Muscle layer of duodenum (tissue), 2 donors: ENCODE measurements at regions not wholly inside any gene's neighbourhood (a gene's known extent, or its start where the extent isn't known, plus 50 kb on each side); places are given as distances from the start of the nearest gene placed in this dataset.

Experiments used
- H3K27ac ChIP-seq: one replicate; pipeline ENCODE4 v1.7.0; 2013; ENCODE audit warnings: mild to moderate bottlenecking, low read length
- H3K27me3 ChIP-seq: one replicate; pipeline ENCODE4 v1.7.0; 2013; ENCODE audit warnings: low read depth, mild to moderate bottlenecking, control low read depth, low read length
- H3K36me3 ChIP-seq, 2 donors: one replicate each; pipeline ENCODE4 v1.7.0; 2013; ENCODE audit warnings: low read length in 2 of 2, control low read depth in 1 of 2, mild to moderate bottlenecking in 1 of 2; ENCODE audit not compliant: insufficient read depth in 2 of 2, control insufficient read depth in 1 of 2
- H3K4me1 ChIP-seq, 2 donors: one replicate each; pipeline ENCODE4 v1.7.0; 2013; ENCODE audit warnings: low read length in 2 of 2, mild to moderate bottlenecking in 2 of 2, control low read depth in 1 of 2, moderate library complexity in 1 of 2; ENCODE audit not compliant: insufficient read depth in 2 of 2, control insufficient read depth in 1 of 2
- H3K4me3 ChIP-seq, 2 donors: one replicate each; pipeline ENCODE4 v1.7.0; 2013; ENCODE audit warnings: low read length in 2 of 2, low read depth in 1 of 2, mild to moderate bottlenecking in 1 of 2
- H3K9me3 ChIP-seq, 2 donors: one replicate each; pipeline ENCODE4 v1.7.0; 2013; ENCODE audit warnings: low read length in 2 of 2, control low read depth in 1 of 2, mild to moderate bottlenecking in 1 of 2; ENCODE audit not compliant: control insufficient read depth in 1 of 2
- donor health status: healthy.

DNA sequence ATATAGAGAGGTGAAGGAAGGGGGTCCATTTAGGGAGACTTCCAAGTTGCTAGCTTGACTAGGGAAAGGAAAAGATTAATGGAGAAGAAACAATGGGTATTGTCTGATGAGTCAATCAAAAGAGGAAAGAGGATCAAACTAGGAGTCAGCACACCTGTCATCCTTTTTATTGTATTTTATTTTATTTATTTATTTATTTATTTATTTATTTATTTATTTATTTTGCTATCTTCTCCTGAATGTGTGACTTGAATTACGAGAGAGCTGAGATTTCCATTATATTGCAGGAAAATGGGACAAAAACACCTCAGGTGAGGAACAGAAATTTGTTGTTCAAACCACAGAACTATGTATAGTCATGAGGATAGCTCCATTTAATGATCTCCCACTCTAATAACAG lies 58.9 kb downstream of the NUDT11 start:
- H3K36me3 ChIP-seq: no peaks in the 10 kb centered on the region

DNA sequence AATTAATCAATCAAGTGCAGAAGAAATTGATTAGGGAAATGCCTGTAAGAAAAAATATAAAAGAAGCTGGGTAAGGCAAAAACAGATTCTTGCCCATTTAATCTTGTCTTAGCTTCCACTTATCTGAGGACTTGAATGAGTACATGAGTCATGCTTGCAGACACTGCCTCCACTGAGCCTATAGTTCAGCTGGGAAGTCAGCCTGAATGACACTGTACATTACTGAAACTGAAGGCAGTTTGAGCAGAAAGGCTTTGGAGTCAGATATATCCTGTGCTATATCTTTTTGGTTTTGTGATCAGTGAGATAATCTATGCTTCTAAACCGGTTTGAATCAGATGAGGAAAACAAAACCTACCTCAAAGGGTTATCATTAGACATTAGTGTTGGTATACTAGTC lies 61.3 kb downstream of the NUDT11 start:
- Histone ChIP-seq H3K4me3 (no peak overlapping the region), H3K9me3 (no peaks in the 10 kb centered on the region), H3K36me3 (no peaks in the 10 kb centered on the region), H3K4me1 (no peaks in the 10 kb centered on the region), H3K27me3 (no peaks in the 10 kb centered on the region), H3K27ac (no peak overlapping the region)

More for the DNA sequence above, 58.9 kb downstream of the NUDT11 start:
- Histone ChIP-seq H3K9me3 (no peaks in the 10 kb centered on the region), H3K4me3 (no peak overlapping the region), H3K4me1 (no peaks in the 10 kb centered on the region), H3K27ac (no peak overlapping the region), H3K27me3 (no peaks in the 10 kb centered on the region)

DNA sequence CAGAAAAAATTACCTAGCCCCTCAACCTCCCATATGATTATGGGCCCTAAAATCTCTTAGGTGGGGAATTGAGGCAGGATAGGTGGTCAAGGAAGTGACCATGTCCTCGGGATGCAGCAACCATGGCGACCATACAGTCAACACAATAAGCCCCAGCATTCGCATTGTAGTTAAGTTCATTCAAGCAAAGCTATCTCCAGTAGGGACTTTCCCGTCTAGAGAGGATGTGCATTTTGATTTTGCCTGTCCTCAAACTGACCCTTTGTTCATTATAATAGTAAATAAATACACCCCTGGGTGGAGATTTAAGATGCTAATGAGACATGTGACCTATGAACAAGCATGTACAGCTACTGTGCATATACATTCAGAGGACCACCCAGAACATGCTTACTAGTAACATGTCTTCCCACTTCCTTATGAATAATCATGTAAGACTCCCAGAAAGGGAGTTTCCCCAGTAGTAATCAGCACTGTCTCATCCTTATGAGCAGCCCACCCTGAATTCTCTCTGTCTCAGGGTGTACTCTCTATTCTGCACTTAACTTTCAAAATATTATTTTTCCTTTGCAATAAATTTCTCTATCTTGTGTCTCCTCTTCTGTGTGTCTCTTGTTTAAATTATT lies 74.3 kb downstream of the NUDT11 start:
- no peaks in the 10 kb centered on the region for H3K36me3 ChIP-seq
- H3K27me3 ChIP-seq: no peaks in the 10 kb centered on the region
- H3K9me3 ChIP-seq: no peaks in the 10 kb centered on the region
- no peak overlapping the region for H3K27ac ChIP-seq
- H3K4me3 ChIP-seq: no peak overlapping the region
- no peaks in the 10 kb centered on the region for H3K4me1 ChIP-seq

DNA sequence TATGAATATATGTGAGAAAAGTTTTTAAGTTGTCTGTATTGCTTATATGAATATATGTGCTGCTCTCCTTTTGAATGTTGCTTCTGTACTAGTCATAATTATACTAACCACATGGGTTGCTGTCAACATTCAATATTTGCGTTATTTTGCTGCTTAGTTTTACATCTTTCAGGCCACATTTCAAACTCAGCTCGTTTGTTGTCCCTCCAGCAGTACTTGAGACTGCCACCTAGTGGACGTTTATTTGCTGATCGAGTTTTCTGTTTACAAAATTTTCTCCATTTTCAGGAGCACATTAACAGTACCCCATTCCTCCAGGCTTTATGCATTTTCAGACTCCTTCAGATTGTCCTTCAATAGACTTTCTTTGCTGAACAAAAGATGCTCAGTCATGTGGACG lies 75.8 kb downstream of the NUDT11 start:
- Histone ChIP-seq H3K4me1 (no peaks in the 10 kb centered on the region), H3K4me3 (no peak overlapping the region), H3K27me3 (no peaks in the 10 kb centered on the region), H3K27ac (no peak overlapping the region), H3K36me3 (no peaks in the 10 kb centered on the region), H3K9me3 (no peaks in the 10 kb centered on the region)

DNA sequence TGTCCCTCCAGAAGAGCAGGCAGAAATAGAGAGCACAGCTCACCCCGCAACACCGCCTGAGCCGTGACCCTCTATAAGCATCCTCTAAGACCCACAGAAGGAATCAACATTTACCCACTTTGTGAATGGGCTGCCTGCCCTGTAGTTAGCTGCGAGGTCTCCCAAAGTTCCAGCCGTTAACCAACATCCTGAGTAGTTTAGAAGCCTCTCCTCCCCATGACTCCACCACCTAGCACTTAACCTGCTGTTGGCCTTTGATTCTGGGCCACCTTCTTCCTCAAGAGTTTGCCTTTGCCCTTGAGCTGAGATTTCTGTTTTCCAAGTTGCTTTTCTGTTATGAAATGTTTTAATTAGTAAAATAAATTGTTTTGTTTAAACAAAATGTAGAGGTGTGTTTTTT lies 75.8 kb downstream of the NUDT10 start:
- Histone ChIP-seq H3K27me3 (no peaks in the 10 kb centered on the region), H3K9me3 (no peaks in the 10 kb centered on the region), H3K4me1 (no peaks in the 10 kb centered on the region), H3K36me3 (no peaks in the 10 kb centered on the region), H3K4me3 (no peak overlapping the region), H3K27ac (no peak overlapping the region)

DNA sequence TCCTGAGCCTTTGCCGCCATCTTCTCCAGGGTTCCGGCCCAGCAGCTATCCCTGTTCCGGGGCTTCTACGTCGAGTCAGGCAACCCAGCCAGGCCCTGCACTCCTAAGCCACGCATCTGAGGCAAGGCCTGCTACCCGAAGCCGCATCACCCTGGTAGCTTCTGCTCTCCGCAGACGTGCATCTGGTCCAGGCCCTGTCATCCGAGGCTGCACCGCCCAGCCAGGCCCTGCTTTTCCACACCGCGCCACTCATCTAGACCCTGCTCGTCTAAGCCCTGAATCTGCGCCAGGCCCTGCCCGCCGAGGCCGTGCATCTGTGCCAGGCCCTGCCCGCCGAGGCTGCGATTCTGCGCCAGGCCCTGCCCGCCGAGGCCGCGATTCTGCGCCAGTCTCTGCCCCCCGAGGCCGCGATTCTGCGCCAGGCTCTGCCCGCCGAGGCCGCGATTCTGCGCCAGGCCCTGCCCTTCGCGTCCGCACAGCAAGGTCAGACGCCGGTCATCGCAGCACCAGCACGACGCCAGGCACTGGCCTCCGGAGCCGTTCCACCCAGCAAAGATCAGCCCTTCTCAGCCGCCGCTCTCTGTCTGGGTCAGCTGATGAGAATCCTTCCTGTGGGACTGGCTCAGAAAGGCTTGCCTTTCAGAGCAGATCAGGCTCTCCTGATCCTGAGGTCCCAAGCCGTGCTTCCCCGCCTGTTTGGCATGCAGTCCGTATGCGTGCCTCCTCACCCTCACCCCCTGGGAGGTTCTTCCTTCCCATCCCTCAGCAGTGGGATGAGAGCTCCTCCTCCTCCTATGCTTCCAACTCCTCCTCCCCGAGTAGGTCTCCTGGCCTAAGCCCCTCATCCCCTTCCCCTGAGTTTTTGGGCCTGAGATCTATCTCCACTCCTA lies 75.1 kb downstream of the NUDT10 start:
- Histone ChIP-seq H3K4me1 (no peaks in the 10 kb centered on the region), H3K27ac (no peak overlapping the region), H3K9me3 (no peaks in the 10 kb centered on the region), H3K4me3 (no peak overlapping the region), H3K36me3 (no peaks in the 10 kb centered on the region), H3K27me3 (no peaks in the 10 kb centered on the region)

DNA sequence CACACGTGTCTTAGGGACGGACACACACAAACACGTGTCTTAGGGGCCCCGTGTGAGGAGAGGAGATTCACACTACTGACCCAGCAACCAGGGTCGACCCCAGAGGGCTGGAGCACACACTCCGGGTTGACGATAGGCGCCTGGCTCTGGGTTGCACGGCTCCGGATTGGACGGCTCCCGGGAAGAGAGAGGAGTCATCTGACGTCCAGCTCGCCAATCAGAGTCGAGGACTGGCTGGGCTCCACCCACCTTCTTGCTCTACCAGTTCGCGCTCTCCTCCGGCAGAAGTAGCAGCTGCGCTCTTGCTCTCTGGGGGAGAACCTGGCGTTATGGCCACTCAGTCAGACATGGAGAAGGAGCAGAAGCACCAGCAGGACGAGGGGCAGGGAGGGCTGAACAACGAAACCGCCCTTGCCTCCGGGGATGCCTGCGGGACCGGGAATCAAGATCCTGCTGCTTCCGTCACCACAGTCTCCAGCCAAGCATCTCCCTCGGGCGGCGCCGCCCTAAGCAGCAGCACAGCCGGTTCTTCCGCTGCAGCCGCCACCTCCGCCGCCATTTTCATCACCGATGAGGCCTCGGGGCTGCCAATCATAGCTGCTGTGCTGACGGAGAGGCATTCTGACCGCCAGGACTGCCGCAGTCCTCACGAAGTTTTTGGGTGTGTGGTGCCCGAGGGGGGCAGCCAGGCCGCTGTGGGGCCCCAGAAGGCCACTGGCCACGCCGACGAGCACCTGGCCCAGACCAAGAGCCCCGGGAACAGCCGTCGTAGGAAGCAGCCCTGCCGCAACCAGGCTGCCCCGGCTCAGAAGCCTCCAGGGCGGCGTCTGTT lies 74.3 kb downstream of the NUDT10 start:
- Histone ChIP-seq H3K36me3 (no peaks in the 10 kb centered on the region), H3K4me3 (no peak overlapping the region), H3K4me1 (no peaks in the 10 kb centered on the region), H3K27ac (no peak overlapping the region), H3K9me3 (no peaks in the 10 kb centered on the region), H3K27me3 (no peaks in the 10 kb centered on the region)

DNA sequence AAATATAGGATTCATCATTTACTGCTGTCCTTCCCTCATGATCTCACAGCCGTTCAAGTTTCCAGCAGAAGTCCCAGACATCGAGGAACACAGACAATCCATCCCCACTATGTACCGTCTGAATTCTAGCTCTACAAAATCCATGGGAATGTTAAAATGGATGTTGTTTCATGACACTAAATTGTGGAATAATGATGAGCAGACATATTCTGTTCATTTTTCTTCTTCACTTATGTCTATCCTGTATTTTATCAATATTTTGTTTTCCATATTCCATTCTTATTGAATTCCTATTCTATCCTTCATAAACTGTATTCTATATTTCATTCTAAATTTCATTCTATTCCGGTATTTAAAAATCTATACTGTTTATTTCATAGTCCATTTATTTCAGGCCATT lies 71.8 kb downstream of the NUDT10 start:
- H3K27ac ChIP-seq: no peak overlapping the region
- no peaks in the 10 kb centered on the region for H3K4me1 ChIP-seq
- no peak overlapping the region for H3K4me3 ChIP-seq
- no peaks in the 10 kb centered on the region for H3K9me3 ChIP-seq
- no peaks in the 10 kb centered on the region for H3K36me3 ChIP-seq
- no peaks in the 10 kb centered on the region for H3K27me3 ChIP-seq

DNA sequence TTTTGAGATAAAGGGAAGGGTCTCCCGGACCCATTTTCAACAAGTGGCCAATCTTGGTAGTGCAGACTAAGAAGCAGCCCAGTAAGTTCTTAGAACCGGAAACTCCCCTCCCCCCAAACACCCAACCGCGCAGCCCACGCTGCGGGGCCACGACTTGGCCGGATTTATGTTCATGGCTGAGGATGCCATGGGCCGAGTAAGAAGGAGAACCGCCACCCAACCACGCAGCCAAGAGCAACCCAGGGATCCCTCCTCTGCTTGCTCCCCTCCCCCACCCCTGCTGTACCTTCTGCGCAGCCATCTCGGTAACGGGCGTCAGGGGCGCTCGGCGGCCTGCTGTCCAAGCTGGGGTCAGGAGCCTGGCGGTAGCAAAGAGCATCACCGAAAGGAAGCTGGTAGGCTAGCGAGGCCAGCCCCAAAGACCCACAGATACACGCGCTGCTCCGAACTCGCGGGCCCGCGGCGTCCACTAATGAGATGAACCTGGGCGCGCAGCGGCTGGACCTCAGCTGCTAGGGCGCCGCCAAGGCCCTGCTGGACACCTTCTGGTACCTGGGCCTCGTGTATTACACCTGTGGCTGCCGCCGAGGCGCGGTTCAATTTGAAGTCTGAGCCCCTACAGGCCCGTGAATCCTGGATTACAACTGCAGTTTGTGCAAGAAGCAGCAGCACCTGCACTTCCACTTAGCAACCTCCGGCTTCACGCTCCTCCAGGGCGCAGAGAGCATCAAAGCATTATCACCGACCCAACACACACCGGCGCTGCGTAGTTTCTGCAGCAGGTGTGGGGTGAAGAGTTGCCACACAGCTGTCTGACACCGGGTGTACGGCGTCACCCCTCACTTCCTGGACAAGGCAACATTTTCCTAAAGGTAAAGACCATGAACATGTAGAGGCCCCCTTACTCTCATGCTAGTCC lies 63.4 kb downstream of the NUDT10 start:
- Histone ChIP-seq H3K4me3 (peak overlapping the region; percentile 60 to 75), H3K9me3 (no peaks in the 10 kb centered on the region), H3K27me3 (no peaks in the 10 kb centered on the region), H3K27ac (no peak overlapping the region), H3K4me1 (no peaks in the 10 kb centered on the region), H3K36me3 (no peaks in the 10 kb centered on the region)

DNA sequence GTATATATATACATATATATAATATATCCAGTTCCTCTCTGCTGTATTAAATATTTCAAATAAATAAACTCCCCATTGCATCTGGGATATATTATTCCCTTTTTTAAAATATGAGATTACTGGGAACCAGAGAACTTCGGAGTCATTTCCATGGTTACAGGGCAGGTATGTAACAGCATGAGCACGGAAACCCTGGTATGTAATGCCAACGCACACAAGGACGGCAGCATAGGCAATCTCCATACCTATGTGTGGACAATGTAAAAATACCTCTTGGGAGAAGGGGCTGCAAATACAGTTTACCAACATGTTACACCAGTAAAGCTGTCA lies 62.8 kb downstream of the NUDT10 start:
- H3K4me3 ChIP-seq: peak overlapping the region; percentile 60 to 75
- no peaks in the 10 kb centered on the region for H3K4me1 ChIP-seq
- no peaks in the 10 kb centered on the region for H3K36me3 ChIP-seq
- H3K9me3 ChIP-seq: no peaks in the 10 kb centered on the region
- H3K27ac ChIP-seq: no peak overlapping the region
- H3K27me3 ChIP-seq: no peaks in the 10 kb centered on the region
